SW480 (cell line): ENCODE measurements at regions not wholly inside any gene's neighbourhood (a gene's known extent, or its start where the extent isn't known, plus 50 kb on each side); places are given as distances from the start of the nearest gene placed in this dataset.
"Not testable (repeated sequence)": the region's sequence is repeated elsewhere in the genome, so short reads cannot be mapped to it uniquely, and the experiment has no call there.

ENCODE experiments used
- DNase-seq: peaks from one replicate; pipeline ENCODE4 v3.0.0-alpha.2; 2016; ENCODE audit warnings: low spot score

- not testable (repeated sequence) for DNase-seq
Observed at GRCh38 chr13:76659074-76659473, 227.1 kb downstream of the KCTD12 start.

- DNase-seq = no peak
Observed at GRCh38 chr13:76656500-76656899, 229.7 kb downstream of the KCTD12 start.

- DNase-seq = no peak
Observed at GRCh38 chr13:76656056-76656455, 230.1 kb downstream of the KCTD12 start.

- no peak for DNase-seq
Observed at GRCh38 chr13:76654263-76654662, 231.9 kb downstream of the KCTD12 start.

GRCh38 chr13:76651286-76651685 lies 234.9 kb downstream of the KCTD12 start:
- no peak for DNase-seq

GRCh38 chr13:76647550-76647949 lies 238.7 kb downstream of the KCTD12 start:
- no peak for DNase-seq

GRCh38 chr13:76646946-76647345 lies 239.3 kb downstream of the KCTD12 start:
- DNase-seq = no peak

- DNase-seq = no peak
Observed at GRCh38 chr13:76645632-76646031, 240.6 kb downstream of the KCTD12 start.

- no peak for DNase-seq
Observed at GRCh38 chr13:76644906-76645305, 241.3 kb downstream of the KCTD12 start.

- no peak for DNase-seq
Observed at GRCh38 chr13:76643596-76643995, 242.6 kb downstream of the KCTD12 start.

- DNase-seq = no peak
Observed at GRCh38 chr13:76641056-76641455, 245.1 kb downstream of the KCTD12 start.

- DNase-seq = no peak
Observed at GRCh38 chr13:76638882-76639281, 247.3 kb downstream of the KCTD12 start.

GRCh38 chr13:76638181-76638580 lies 248.0 kb downstream of the KCTD12 start:
- DNase-seq = no peak

GRCh38 chr13:76637641-76638141 lies 248.5 kb downstream of the KCTD12 start:
- DNase-seq = no peak

GRCh38 chr13:76636829-76637228 lies 249.4 kb downstream of the KCTD12 start:
- DNase-seq = no peak

GRCh38 chr13:76635232-76636230 lies 250.7 kb downstream of the KCTD12 start:
- DNase-seq = no peak

GRCh38 chr13:76634431-76635191 lies 251.6 kb downstream of the KCTD12 start:
- DNase-seq = no peak

- DNase-seq = peak; percentile 8
Observed at GRCh38 chr13:76632401-76633044, 253.7 kb downstream of the KCTD12 start.

GRCh38 chr13:76630629-76631230 lies 255.5 kb downstream of the KCTD12 start:
- DNase-seq = no peak

GRCh38 chr13:76622315-76623040 lies 263.7 kb downstream of the KCTD12 start:
- no peak for DNase-seq

GRCh38 chr13:76621705-76622104 lies 264.5 kb downstream of the KCTD12 start:
- no peak for DNase-seq
